PC-9 (cell line): ENCODE measurements at regions not wholly inside any gene's neighbourhood (a gene's known extent, or its start where the extent isn't known, plus 50 kb on each side); places are given as distances from the start of the nearest gene placed in this dataset.

Experiments used
- BruUV-seq: library from RNA; stranded (reverse); fragments of 400-500 nt; replicated peaks from 2 replicates; lab custom pipeline; 2021; lab: Mats Ljungman, UMichigan
- CTCF ChIA-PET: fragments of 300-600 bp; sonication (Branson Sonifier 250); formaldehyde crosslinking; loops from one replicate; lab custom pipeline; 2022; ENCODE audit warnings: antibody characterized with exemption; lab: Charles Lee
- POLR2A ChIA-PET: fragments of 300-600 bp; sonication (Branson Sonifier 250); formaldehyde crosslinking; loops from one replicate; lab custom pipeline; 2022; ENCODE audit warnings: antibody characterized with exemption; ENCODE audit not compliant: unreplicated experiment; lab: Charles Lee
- DNase-seq, 2 experiments: peaks; one replicate each; pipeline versions ENCODE4 v3.0.0 to v3.0.0-alpha.2; 2015 to 2022; ENCODE audit warnings: mixed read lengths in 1 of 2
- H2AFZ ChIP-seq: fragments of 200-600 bp; sonication (generic); 2 replicates; pipeline ENCODE4 v1.8.1; 2017; ENCODE audit warnings: antibody characterized with exemption
- H3F3A ChIP-seq: fragments of 200-600 bp; sonication (generic); 2 replicates; pipeline ENCODE4 v1.8.1; 2017; ENCODE audit warnings: antibody characterized with exemption, mild to moderate bottlenecking, low read depth; ENCODE audit not compliant: insufficient read depth
- H3K27ac ChIP-seq: fragments of 200-600 bp; sonication (generic); 2 replicates; pipeline ENCODE4 v1.6.1; 2016; ENCODE audit warnings: mixed run types
- H3K27me3 ChIP-seq: fragments of 200-600 bp; sonication (generic); 2 replicates; pipeline ENCODE4 v1.6.1; 2016; ENCODE audit warnings: low read depth, mixed run types; ENCODE audit not compliant: insufficient read depth
- H3K36me3 ChIP-seq: fragments of 200-600 bp; sonication (generic); 2 replicates; pipeline ENCODE4 v1.6.1; 2016; ENCODE audit warnings: low read depth, mixed run types
- H3K4me1 ChIP-seq: fragments of 200-600 bp; sonication (generic); replicated peaks from 2 replicates; pipeline ENCODE4 v1.6.1; 2016; ENCODE audit warnings: mixed run types; ENCODE audit not compliant: insufficient read depth
- H3K4me2 ChIP-seq: fragments of 200-600 bp; sonication (generic); 2 replicates; pipeline ENCODE4 v1.6.1; 2017; ENCODE audit warnings: mixed run types
- H3K4me3 ChIP-seq: fragments of 200-600 bp; sonication (generic); 2 replicates; pipeline ENCODE4 v1.6.1; 2016; ENCODE audit warnings: mixed run types
- H3K79me2 ChIP-seq: fragments of 200-600 bp; sonication (generic); 2 replicates; pipeline ENCODE4 v1.6.1; 2017; ENCODE audit warnings: low read depth, mixed run types
- H3K9me2 ChIP-seq: fragments of 200-600 bp; sonication (generic); 2 replicates; pipeline ENCODE4 v1.8.1; 2017; ENCODE audit warnings: mild to moderate bottlenecking; ENCODE audit not compliant: insufficient read depth
- H3K9me3 ChIP-seq: fragments of 200-600 bp; sonication (generic); 2 replicates; pipeline ENCODE4 v1.8.1; 2016; ENCODE audit warnings: low read depth; ENCODE audit not compliant: insufficient read depth
- H4K20me1 ChIP-seq: fragments of 200-600 bp; sonication (generic); 2 replicates; pipeline ENCODE4 v1.8.1; 2017; ENCODE audit not compliant: insufficient read depth
- EZH2 ChIP-seq: fragments of 200-600 bp; sonication (generic); IDR thresholded peaks from 2 replicates; pipeline ENCODE4 v1.8.0; 2017; ENCODE audit warnings: antibody characterized with exemption, low read depth
- intact Hi-C: fragments of 100-400 bp; cut with micrococcal nuclease; formaldehyde crosslinking; loops from one replicate; pipeline ENCODE4 v1.10.0; 2022; ENCODE audit not compliant: unreplicated experiment
- TF ChIP-seq, protein P1 (sequence below): fragments of 200-600 bp; sonication (generic); conservative IDR thresholded peaks from 2 replicates; pipeline ENCODE4 v1.6.1; 2017; ENCODE audit warnings: mixed run types, antibody characterized with exemption, mild to moderate bottlenecking, moderate library complexity

- 0 out of 2 replicates have a peak, but pooled peaks cover 4% of the 10 kb centered on the region for H3K9me2 ChIP-seq
- CTCF ChIA-PET: no interaction called here
- no peaks in the 10 kb centered on the region for H3K4me1 ChIP-seq
- H3K4me3 ChIP-seq: no peak overlapping the region
- H3K27ac ChIP-seq: no peak overlapping the region
- no peaks in the 10 kb centered on the region for H4K20me1 ChIP-seq
- no peaks in the 10 kb centered on the region for H3K27me3 ChIP-seq
- TF ChIP-seq EZH2: no peak
- TF ChIP-seq, protein P1, sequence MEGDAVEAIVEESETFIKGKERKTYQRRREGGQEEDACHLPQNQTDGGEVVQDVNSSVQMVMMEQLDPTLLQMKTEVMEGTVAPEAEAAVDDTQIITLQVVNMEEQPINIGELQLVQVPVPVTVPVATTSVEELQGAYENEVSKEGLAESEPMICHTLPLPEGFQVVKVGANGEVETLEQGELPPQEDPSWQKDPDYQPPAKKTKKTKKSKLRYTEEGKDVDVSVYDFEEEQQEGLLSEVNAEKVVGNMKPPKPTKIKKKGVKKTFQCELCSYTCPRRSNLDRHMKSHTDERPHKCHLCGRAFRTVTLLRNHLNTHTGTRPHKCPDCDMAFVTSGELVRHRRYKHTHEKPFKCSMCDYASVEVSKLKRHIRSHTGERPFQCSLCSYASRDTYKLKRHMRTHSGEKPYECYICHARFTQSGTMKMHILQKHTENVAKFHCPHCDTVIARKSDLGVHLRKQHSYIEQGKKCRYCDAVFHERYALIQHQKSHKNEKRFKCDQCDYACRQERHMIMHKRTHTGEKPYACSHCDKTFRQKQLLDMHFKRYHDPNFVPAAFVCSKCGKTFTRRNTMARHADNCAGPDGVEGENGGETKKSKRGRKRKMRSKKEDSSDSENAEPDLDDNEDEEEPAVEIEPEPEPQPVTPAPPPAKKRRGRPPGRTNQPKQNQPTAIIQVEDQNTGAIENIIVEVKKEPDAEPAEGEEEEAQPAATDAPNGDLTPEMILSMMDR: no peak
- POLR2A ChIA-PET: no interaction called here
- no peak for DNase-seq
- intact Hi-C loops: no loop called here
- no peak overlapping the region for H2AFZ ChIP-seq
- no peak overlapping the region for H3K4me2 ChIP-seq
- BruUV-seq: no TSS peak
- no peaks in the 10 kb centered on the region for H3K79me2 ChIP-seq
- H3K36me3 ChIP-seq: no peaks in the 10 kb centered on the region
- no peaks in the 10 kb centered on the region for H3K9me3 ChIP-seq
- no peaks in the 10 kb centered on the region for H3F3A ChIP-seq
Measured at GRCh38 chr3:159275741-159276140, 473.9 kb downstream of the MFSD1 start.

- Histone ChIP-seq H4K20me1 (no peaks in the 10 kb centered on the region), H3K36me3 (no peaks in the 10 kb centered on the region), H3K4me3 (no peak overlapping the region), H3K27me3 (no peaks in the 10 kb centered on the region), H3K4me1 (no peaks in the 10 kb centered on the region), H3F3A (no peaks in the 10 kb centered on the region), H3K9me3 (no peaks in the 10 kb centered on the region), H3K79me2 (no peaks in the 10 kb centered on the region), H3K4me2 (no peak overlapping the region), H3K9me2 (0 out of 2 replicates have a peak, but pooled peaks cover 4% of the 10 kb centered on the region), H2AFZ (no peak overlapping the region), H3K27ac (no peak overlapping the region)
- DNase-seq: no peak
- CTCF ChIA-PET: no interaction called here
- no peak for TF ChIP-seq EZH2
- TF ChIP-seq, protein P1: no peak
- intact Hi-C loops: no loop called here
- POLR2A ChIA-PET: interaction anchor here (0.6 kb wide), 1 partner anchor 13 kb away, joined by 5 read pairs; no protein-coding TSS in a partner anchor
- no TSS peak for BruUV-seq
Measured at GRCh38 chr3:159277814-159278213, 476.0 kb downstream of the MFSD1 start.

- ChIA-PET POLR2A (interaction anchor here (0.7 kb wide), 1 partner anchor 281 kb away, joined by 6 read pairs; no protein-coding TSS in a partner anchor), CTCF (no interaction called here)
- Histone ChIP-seq H2AFZ (no peak overlapping the region), H4K20me1 (no peaks in the 10 kb centered on the region), H3K36me3 (no peaks in the 10 kb centered on the region), H3K9me2 (no peaks in the 10 kb centered on the region), H3K79me2 (no peaks in the 10 kb centered on the region), H3K4me2 (no peak overlapping the region), H3K4me3 (no peak overlapping the region), H3F3A (no peaks in the 10 kb centered on the region), H3K9me3 (no peaks in the 10 kb centered on the region), H3K27ac (no peak overlapping the region), H3K27me3 (no peaks in the 10 kb centered on the region), H3K4me1 (no peaks in the 10 kb centered on the region)
- no peak for DNase-seq
- TF ChIP-seq, protein P1: no peak
- no peak for TF ChIP-seq EZH2
- BruUV-seq: no TSS peak
- intact Hi-C loops: no loop called here
Measured at GRCh38 chr3:159280386-159281191, 478.7 kb downstream of the MFSD1 start.
